Endodermal cell (in vitro differentiated cells): ENCODE measurements at regions not wholly inside any gene's neighbourhood (a gene's known extent, or its start where the extent isn't known, plus 50 kb on each side); places are given as distances from the start of the nearest gene placed in this dataset.

Source experiments
- DNase-seq: peaks from one replicate; pipeline ENCODE4 v3.0.0-alpha.2; 2017
- H3K27ac ChIP-seq: 2 replicates; pipeline ENCODE4 v1.5.1; 2013; ENCODE audit warnings: mild to moderate bottlenecking, low read depth, low read length, moderate library complexity
- H3K27me3 ChIP-seq: 2 replicates; pipeline ENCODE4 v1.6.1; 2013; ENCODE audit warnings: mild to moderate bottlenecking, low read length, moderate library complexity; ENCODE audit not compliant: insufficient read depth, control insufficient read depth, poor library complexity, severe bottlenecking
- H3K36me3 ChIP-seq: 2 replicates; pipeline ENCODE4 v1.7.0; 2013; ENCODE audit warnings: mild to moderate bottlenecking, low read length, moderate library complexity; ENCODE audit not compliant: control insufficient read depth, insufficient read depth
- H3K4me1 ChIP-seq: one replicate; pipeline ENCODE4 v1.7.0; 2013; ENCODE audit warnings: low read length; ENCODE audit not compliant: control insufficient read depth, insufficient read depth
- H3K4me3 ChIP-seq: 2 replicates; pipeline ENCODE4 v1.5.1; 2013; ENCODE audit warnings: mild to moderate bottlenecking, low read length, moderate library complexity
- H3K9ac ChIP-seq: 2 replicates; pipeline ENCODE4 v1.6.1; 2013; ENCODE audit warnings: mild to moderate bottlenecking, low read length, moderate library complexity; ENCODE audit not compliant: poor library complexity, severe bottlenecking; ENCODE audit errors: extremely low read depth
- H3K9me3 ChIP-seq: 2 replicates; pipeline ENCODE4 v1.6.1; 2013; ENCODE audit warnings: mild to moderate bottlenecking, low read length, moderate library complexity; ENCODE audit not compliant: control insufficient read depth
- H3K27ac Mint-ChIP-seq: 2 replicates; pipeline ENCODE4 v1.8.0; 2020; ENCODE audit warnings: mixed read lengths
- H3K27me3 Mint-ChIP-seq: 2 replicates; pipeline ENCODE4 v1.8.0; 2021; ENCODE audit warnings: mild to moderate bottlenecking, mixed read lengths; ENCODE audit not compliant: insufficient read depth
- H3K36me3 Mint-ChIP-seq: 2 replicates; pipeline ENCODE4 v1.8.0; 2020; ENCODE audit warnings: low read depth, mixed read lengths
- H3K4me1 Mint-ChIP-seq: 2 replicates; pipeline ENCODE4 v1.8.0; 2020; ENCODE audit warnings: mixed read lengths
- H3K4me3 Mint-ChIP-seq: 2 replicates; pipeline ENCODE4 v1.8.0; 2020; ENCODE audit warnings: mild to moderate bottlenecking, moderate library complexity, mixed read lengths
- H3K9me3 Mint-ChIP-seq: 2 replicates; pipeline ENCODE4 v1.8.0; 2020; ENCODE audit warnings: mild to moderate bottlenecking, mixed read lengths
- WGBS, 2 experiments: methylation state at CpG; one replicate each; pipeline versions ENCODE4 v1.1.5 to v1.1.7; 2013; ENCODE audit warnings: missing lambda C conversion rate in 2 of 2, mixed read lengths in 1 of 2; ENCODE audit not compliant: insufficient coverage in 1 of 2, insufficient read length in 1 of 2; 5-methylcytosine and 5-hydroxymethylcytosine counted together
- TF ChIP-seq, protein P1 (sequence below): fragments of 200-600 bp; sonication (generic); conservative IDR thresholded peaks from 2 replicates; pipeline ENCODE4 v1.5.0; 2021; ENCODE audit warnings: antibody characterized with exemption, mild to moderate bottlenecking

DNA sequence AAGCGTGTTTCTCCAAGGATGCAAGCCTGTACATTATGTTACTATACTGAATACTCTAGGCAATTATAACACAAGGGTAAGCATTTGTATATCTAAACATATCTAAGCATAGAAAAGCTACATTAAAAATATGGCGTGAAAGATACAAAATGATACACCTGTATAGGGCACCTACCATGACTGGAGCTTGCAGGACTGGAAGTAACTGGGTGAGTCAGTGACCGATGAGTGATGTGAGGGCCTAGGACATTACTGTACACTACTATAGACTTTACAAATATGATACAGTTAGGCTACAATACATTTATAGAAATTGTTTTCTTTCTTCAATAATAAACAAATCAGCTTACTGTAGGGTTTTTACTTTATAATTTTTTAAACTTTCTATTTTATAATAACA lies 1127.2 kb upstream of the LRRN3 start:
- Mint-ChIP-seq H3K27ac (no peak overlapping the region), H3K4me1 (peaks cover 7% of the 10 kb centered on the region), H3K9me3 (no peaks in the 10 kb centered on the region), H3K36me3 (no peaks in the 10 kb centered on the region), H3K27me3 (no peaks in the 10 kb centered on the region), H3K4me3 (no peak overlapping the region)
- Histone ChIP-seq H3K4me3 (no peak overlapping the region), H3K27me3 (no peaks in the 10 kb centered on the region), H3K27ac (no peak overlapping the region), H3K36me3 (no peaks in the 10 kb centered on the region), H3K4me1 (no peaks in the 10 kb centered on the region), H3K9ac (no peak overlapping the region), H3K9me3 (no peaks in the 10 kb centered on the region)
- no peak for DNase-seq
- WGBS, 2 experiments: 100% methylated on average over 1 to 3 of the region's 3 CpGs
- TF ChIP-seq, protein P1, sequence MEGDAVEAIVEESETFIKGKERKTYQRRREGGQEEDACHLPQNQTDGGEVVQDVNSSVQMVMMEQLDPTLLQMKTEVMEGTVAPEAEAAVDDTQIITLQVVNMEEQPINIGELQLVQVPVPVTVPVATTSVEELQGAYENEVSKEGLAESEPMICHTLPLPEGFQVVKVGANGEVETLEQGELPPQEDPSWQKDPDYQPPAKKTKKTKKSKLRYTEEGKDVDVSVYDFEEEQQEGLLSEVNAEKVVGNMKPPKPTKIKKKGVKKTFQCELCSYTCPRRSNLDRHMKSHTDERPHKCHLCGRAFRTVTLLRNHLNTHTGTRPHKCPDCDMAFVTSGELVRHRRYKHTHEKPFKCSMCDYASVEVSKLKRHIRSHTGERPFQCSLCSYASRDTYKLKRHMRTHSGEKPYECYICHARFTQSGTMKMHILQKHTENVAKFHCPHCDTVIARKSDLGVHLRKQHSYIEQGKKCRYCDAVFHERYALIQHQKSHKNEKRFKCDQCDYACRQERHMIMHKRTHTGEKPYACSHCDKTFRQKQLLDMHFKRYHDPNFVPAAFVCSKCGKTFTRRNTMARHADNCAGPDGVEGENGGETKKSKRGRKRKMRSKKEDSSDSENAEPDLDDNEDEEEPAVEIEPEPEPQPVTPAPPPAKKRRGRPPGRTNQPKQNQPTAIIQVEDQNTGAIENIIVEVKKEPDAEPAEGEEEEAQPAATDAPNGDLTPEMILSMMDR: no peak

GRCh38 chr7:109964780-109965179 lies 1126.1 kb upstream of the LRRN3 start:
- TF ChIP-seq, protein P1: no peak
- 95 to 100% methylated on average over 1 to 2 of the region's 2 CpGs for WGBS, 2 experiments

DNA sequence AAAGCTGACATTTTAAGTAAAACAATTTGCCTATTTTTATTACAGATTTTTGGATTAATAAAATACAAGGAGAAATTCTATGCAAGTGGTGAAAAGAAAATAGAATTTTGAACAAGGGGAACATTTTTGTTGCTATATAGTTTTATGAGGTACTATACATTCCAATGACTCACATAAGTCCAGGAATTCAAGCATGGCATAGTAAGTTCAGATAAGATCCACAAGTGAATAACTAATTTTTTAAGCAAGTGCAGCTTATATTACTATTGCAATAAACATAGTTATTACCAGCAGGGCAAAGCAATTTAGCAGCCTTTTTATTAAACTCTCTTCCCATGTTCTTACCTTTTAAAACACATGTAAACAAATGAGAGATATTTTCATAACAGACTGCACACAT lies 1123.5 kb upstream of the LRRN3 start:
- TF ChIP-seq, protein P1: no peak
- Histone ChIP-seq H3K36me3 (no peaks in the 10 kb centered on the region), H3K27ac (no peak overlapping the region), H3K4me3 (no peak overlapping the region), H3K27me3 (no peaks in the 10 kb centered on the region), H3K9me3 (peaks cover 5% of the 10 kb centered on the region), H3K4me1 (no peaks in the 10 kb centered on the region), H3K9ac (no peak overlapping the region)
- H3K27me3 Mint-ChIP-seq: no peaks in the 10 kb centered on the region
- no peak overlapping the region for H3K27ac Mint-ChIP-seq
- H3K4me1 Mint-ChIP-seq: no peaks in the 10 kb centered on the region
- no peak overlapping the region for H3K4me3 Mint-ChIP-seq
- H3K36me3 Mint-ChIP-seq: no peaks in the 10 kb centered on the region
- DNase-seq: no peak
- peaks cover 3% of the 10 kb centered on the region for H3K9me3 Mint-ChIP-seq

More at GRCh38 chr7:109964780-109965179, 1126.1 kb upstream of the LRRN3 start:
- no peak overlapping the region for H3K4me3 Mint-ChIP-seq
- Histone ChIP-seq H3K27me3 (no peaks in the 10 kb centered on the region), H3K4me1 (no peaks in the 10 kb centered on the region), H3K27ac (no peak overlapping the region), H3K4me3 (no peak overlapping the region), H3K9me3 (no peaks in the 10 kb centered on the region), H3K9ac (no peak overlapping the region), H3K36me3 (no peaks in the 10 kb centered on the region)
- no peaks in the 10 kb centered on the region for H3K27me3 Mint-ChIP-seq
- peaks cover 7% of the 10 kb centered on the region for H3K4me1 Mint-ChIP-seq
- no peak overlapping the region for H3K27ac Mint-ChIP-seq
- H3K9me3 Mint-ChIP-seq: no peaks in the 10 kb centered on the region
- no peaks in the 10 kb centered on the region for H3K36me3 Mint-ChIP-seq
- DNase-seq: no peak
